Memory B cell (primary cell): ENCODE measurements at regions not wholly inside any gene's neighbourhood (a gene's known extent, or its start where the extent isn't known, plus 50 kb on each side); places are given as distances from the start of the nearest gene placed in this dataset.

Source experiments
- ATAC-seq: fragments of 150-1000 bp; cut with Tn5 transposase; 2 replicates; pipeline ENCODE4 v1.10.0; 2021; ENCODE audit warnings: low read depth, mild to moderate bottlenecking, moderate library complexity
- DNase-seq, 2 donors: peaks; one replicate each; pipeline ENCODE4 v3.0.0; 2022; ENCODE audit warnings: low spot score in 2 of 2
- H3K27ac Mint-ChIP-seq: one replicate; pipeline ENCODE4 v1.8.0; 2022; ENCODE audit warnings: mild to moderate bottlenecking, moderate library complexity, mixed read lengths
- H3K27me3 Mint-ChIP-seq: one replicate; pipeline ENCODE4 v1.8.0; 2022; ENCODE audit warnings: mixed read lengths
- H3K36me3 Mint-ChIP-seq: one replicate; pipeline ENCODE4 v1.8.0; 2022; ENCODE audit warnings: mild to moderate bottlenecking, mixed read lengths
- H3K4me1 Mint-ChIP-seq: one replicate; pipeline ENCODE4 v1.8.0; 2022; ENCODE audit warnings: mixed read lengths
- H3K4me3 Mint-ChIP-seq: one replicate; pipeline ENCODE4 v1.8.0; 2022; ENCODE audit warnings: mild to moderate bottlenecking, moderate library complexity, mixed read lengths
- H3K9me3 Mint-ChIP-seq: one replicate; pipeline ENCODE4 v1.8.0; 2022; ENCODE audit warnings: mixed read lengths

DNA sequence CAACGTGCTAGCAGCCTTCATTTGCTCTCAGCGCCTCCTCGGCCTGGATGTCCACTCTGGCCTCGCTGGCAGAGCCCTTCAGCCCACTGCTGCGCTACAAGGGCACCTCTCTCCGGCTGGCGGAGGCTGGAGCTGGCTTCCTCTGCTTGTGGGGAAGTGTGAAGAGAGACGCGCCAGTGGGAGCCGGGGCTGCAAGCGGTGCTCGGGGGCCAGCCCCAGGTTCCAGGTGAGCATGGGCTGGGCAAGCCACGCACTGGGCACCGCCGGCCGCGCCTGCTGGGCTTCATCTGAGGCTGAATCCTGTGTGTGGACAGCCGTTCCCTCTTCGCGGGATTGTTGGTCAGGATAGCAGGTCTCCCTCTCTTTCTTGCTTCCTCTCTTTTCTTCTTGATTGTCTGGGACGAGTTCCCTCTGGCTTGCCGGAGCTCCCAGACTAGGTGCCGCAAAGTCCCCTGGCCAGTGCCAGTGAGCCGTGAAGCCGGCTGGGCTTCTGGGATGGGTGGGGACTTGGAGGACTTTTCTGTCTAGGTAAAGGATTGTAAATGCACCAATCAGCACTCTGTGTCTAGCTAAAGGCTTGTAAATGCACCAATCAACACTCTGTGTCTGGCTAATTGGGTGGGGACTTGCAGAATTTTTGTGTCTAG is 165.0 kb downstream of the HEPH start:
- no peaks in the 10 kb centered on the region for H3K4me1 Mint-ChIP-seq
- H3K36me3 Mint-ChIP-seq: no peaks in the 10 kb centered on the region
- H3K27me3 Mint-ChIP-seq: no peaks in the 10 kb centered on the region
- no peak overlapping the region for H3K27ac Mint-ChIP-seq
- H3K9me3 Mint-ChIP-seq: no peaks in the 10 kb centered on the region
- H3K4me3 Mint-ChIP-seq: no peak overlapping the region
- DNase-seq (no peak), ATAC-seq (no peak)

DNA sequence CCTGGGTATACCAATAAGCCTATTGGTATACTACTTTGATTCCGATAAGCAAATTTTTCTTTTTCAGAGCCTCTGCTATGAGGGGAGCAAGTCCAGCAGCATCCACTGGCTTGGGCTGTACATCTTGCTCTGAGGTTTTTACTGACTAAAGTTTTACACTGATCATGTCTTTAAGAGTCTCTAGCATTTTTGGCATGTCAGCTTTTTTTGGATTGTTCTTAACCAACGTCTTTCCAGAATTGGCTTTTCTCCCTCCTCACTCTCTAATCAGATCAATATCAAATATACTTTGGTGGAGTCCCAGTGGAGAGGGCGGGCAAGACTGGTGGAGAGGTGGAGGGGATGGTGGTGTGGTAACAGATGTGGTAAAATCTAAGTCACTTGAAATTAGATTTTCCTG is 196.8 kb downstream of the HEPH start:
- no peak overlapping the region for H3K27ac Mint-ChIP-seq

DNA sequence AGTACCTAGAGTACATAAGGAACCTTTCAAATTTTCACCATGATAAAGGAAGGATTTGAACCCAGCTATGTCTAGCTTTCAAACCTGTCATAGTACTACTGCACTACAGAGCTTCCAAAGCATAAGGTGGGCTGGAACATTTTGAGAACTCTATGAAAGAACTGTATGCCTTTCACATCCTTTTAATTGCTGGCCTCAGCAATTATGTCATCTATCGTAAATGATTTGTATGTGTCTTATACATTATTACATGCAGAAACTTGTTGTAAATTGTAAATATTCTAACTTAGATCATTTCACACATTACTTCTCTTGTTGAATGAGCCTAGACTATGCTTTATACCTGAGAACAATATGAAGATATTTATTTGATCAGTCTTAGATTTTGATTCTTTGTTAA is 220.7 kb downstream of the HEPH start:
- Mint-ChIP-seq H3K27me3 (peaks cover 3% of the 10 kb centered on the region), H3K36me3 (no peaks in the 10 kb centered on the region), H3K4me1 (no peaks in the 10 kb centered on the region), H3K27ac (no peak overlapping the region), H3K4me3 (no peak overlapping the region), H3K9me3 (no peaks in the 10 kb centered on the region)
- DNase-seq (no peak), ATAC-seq (no peak)

More for the DNA sequence above, 196.8 kb downstream of the HEPH start:
- H3K4me1 Mint-ChIP-seq: no peaks in the 10 kb centered on the region
- H3K9me3 Mint-ChIP-seq: peaks cover 2% of the 10 kb centered on the region
- no peak overlapping the region for H3K4me3 Mint-ChIP-seq
- H3K36me3 Mint-ChIP-seq: no peaks in the 10 kb centered on the region
- no peaks in the 10 kb centered on the region for H3K27me3 Mint-ChIP-seq
- ATAC-seq (no peak), DNase-seq (no peak)

DNA sequence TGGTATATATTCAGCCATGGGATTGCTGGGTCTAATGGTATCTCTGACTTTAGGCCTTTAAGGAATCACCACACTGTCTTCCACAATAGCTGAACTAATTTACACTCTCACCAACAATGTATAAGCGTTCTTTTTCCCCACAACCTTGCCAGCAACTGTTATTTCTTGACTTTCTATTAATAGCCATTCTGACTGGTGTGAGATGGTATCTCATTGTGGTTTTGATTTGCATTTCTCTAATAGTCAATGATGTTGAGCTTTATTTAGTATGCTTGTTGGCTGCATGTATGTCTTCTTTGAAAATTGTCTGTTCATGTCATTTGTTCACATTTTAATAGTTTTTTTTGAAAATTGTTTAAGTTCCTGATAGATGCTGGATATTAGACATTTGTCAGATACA is 235.2 kb downstream of the HEPH start:
- DNase-seq: no peak
- H3K27ac Mint-ChIP-seq: no peak overlapping the region
- H3K4me3 Mint-ChIP-seq: no peak overlapping the region
- ATAC-seq: no peak
- H3K36me3 Mint-ChIP-seq: peaks cover 3% of the 10 kb centered on the region
- H3K4me1 Mint-ChIP-seq: peaks cover 2% of the 10 kb centered on the region
- H3K9me3 Mint-ChIP-seq: peaks cover 7% of the 10 kb centered on the region
- H3K27me3 Mint-ChIP-seq: peaks cover 1% of the 10 kb centered on the region

DNA sequence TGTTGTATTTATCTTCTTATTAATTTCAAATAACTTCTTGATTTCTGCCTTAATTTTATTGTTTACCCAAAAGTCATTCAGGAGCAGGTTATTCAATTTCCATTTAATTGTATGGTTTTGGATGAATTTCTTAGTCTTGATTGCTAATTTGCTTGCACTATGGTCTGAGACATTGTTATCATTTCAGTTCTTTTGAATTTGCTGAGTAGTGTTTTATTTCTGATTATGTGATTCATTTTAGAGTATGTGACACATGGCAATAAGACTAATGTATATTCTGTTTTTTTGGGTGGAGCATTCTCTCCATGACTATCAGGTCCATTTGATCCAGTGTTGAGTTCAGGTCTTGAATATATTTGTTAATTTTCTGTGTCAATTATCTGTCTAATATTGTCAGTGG is 236.7 kb downstream of the EDA2R start:
- Mint-ChIP-seq H3K36me3 (no peaks in the 10 kb centered on the region), H3K9me3 (peaks cover 2% of the 10 kb centered on the region), H3K27me3 (peaks cover 2% of the 10 kb centered on the region), H3K4me1 (peaks cover 2% of the 10 kb centered on the region), H3K4me3 (no peak overlapping the region), H3K27ac (no peak overlapping the region)
- no peak for DNase-seq
- no peak for ATAC-seq

DNA sequence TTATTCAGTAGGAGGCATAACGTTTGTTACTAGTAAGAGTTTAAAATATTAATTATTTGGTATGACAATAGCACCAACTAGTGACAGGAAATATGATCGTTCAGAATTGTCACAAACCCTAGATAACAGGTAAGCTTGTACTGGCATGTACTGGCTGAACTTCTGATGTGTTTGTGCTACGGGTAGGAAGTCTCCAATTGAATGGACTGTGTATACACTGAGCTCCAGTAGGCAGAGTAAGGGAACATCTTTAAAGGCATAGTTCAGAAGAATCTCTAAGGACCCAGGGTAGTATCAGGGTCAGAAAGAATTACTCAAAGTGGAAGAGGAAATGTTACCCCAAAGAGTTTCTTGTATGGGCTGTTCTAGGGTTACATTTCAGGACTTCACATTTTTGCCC is 230.4 kb downstream of the EDA2R start:
- no peak overlapping the region for H3K4me3 Mint-ChIP-seq
- peaks cover 5% of the 10 kb centered on the region for H3K27me3 Mint-ChIP-seq
- H3K36me3 Mint-ChIP-seq: no peaks in the 10 kb centered on the region
- no peak for ATAC-seq
- peaks cover 3% of the 10 kb centered on the region for H3K4me1 Mint-ChIP-seq
- DNase-seq: peak in 1 of 2 donors; percentile 1
- no peak overlapping the region for H3K27ac Mint-ChIP-seq
- no peaks in the 10 kb centered on the region for H3K9me3 Mint-ChIP-seq

DNA sequence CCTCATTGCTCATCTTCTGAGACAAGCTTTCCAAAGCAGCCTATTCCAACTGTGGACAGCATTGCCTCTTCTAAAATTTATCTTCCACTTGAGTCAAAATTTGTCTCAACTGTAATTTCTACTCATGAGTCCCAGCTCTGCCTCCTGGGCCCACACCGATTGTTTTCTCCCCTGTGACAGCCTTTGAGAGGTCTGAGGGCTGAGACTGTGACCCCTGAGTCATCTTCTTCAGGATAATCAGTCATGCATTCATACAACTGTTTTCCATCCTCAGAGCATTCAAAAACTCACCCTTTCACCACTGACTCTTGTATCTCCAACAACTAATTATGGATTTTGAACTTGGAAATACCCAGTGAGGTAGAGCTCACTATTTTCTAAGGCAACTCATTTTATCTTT is 228.1 kb downstream of the EDA2R start:
- Mint-ChIP-seq H3K27ac (no peak overlapping the region), H3K36me3 (no peaks in the 10 kb centered on the region), H3K9me3 (no peaks in the 10 kb centered on the region), H3K4me1 (peaks cover 3% of the 10 kb centered on the region), H3K27me3 (peaks cover 2% of the 10 kb centered on the region), H3K4me3 (no peak overlapping the region)
- ATAC-seq (no peak), DNase-seq (no peak)
